Transverse colon (tissue), 4 donors: ENCODE measurements at regions not wholly inside any gene's neighbourhood (a gene's known extent, or its start where the extent isn't known, plus 50 kb on each side); places are given as distances from the start of the nearest gene placed in this dataset.

Source experiments
- CTCF ChIP-seq, 5 experiments: fragments of 200-600 bp in 3 of 5; fragments of 450-650 bp in 2 of 5; sonication (generic) in 3 of 5; IDR thresholded peaks; 1 replicate in 2 of 5; 2 replicates in 3 of 5; pipeline ENCODE4 v1.5.1; 2016 to 2017; ENCODE audit warnings: antibody characterized with exemption in 5 of 5, inconsistent platforms in 3 of 5, mild to moderate bottlenecking in 2 of 5, moderate library complexity in 1 of 5
- EP300 ChIP-seq: sonication (generic); formaldehyde crosslinking; IDR thresholded peaks from one replicate; pipeline ENCODE4 v1.6.1; 2017; ENCODE audit warnings: antibody characterized with exemption, low read depth
- POLR2A ChIP-seq: fragments of 450-650 bp; IDR thresholded peaks from one replicate; pipeline ENCODE4 v1.6.1; 2016; ENCODE audit warnings: antibody characterized with exemption, mild to moderate bottlenecking, moderate library complexity
- POLR2AphosphoS5 ChIP-seq, 3 donors: sonication (generic); formaldehyde crosslinking; IDR thresholded peaks; one replicate each; pipeline ENCODE4 v1.6.1; 2016; ENCODE audit warnings: antibody characterized with exemption in 3 of 3

- TF ChIP-seq POLR2A = no peak
- no peak for TF ChIP-seq CTCF (IDR thresholded peaks at IDR 0.05)
- no peak for TF ChIP-seq EP300
- TF ChIP-seq POLR2AphosphoS5 (IDR thresholded peaks at IDR 0.05) = peak in 2 of 3 donors; percentile 18 to 33
These were observed 63.4 kb upstream of the CDH11 start for GRCh38 chr16:65185241-65185778.
